GM21786 (cell line): ENCODE measurements at regions not wholly inside any gene's neighbourhood (a gene's known extent, or its start where the extent isn't known, plus 50 kb on each side); places are given as distances from the start of the nearest gene placed in this dataset.

ENCODE experiments used
- ATAC-seq: cut with Tn5 transposase; IDR thresholded peaks from one replicate; pipeline ENCODE4 v1.9.1; 2021; ENCODE audit not compliant: unreplicated experiment

DNA sequence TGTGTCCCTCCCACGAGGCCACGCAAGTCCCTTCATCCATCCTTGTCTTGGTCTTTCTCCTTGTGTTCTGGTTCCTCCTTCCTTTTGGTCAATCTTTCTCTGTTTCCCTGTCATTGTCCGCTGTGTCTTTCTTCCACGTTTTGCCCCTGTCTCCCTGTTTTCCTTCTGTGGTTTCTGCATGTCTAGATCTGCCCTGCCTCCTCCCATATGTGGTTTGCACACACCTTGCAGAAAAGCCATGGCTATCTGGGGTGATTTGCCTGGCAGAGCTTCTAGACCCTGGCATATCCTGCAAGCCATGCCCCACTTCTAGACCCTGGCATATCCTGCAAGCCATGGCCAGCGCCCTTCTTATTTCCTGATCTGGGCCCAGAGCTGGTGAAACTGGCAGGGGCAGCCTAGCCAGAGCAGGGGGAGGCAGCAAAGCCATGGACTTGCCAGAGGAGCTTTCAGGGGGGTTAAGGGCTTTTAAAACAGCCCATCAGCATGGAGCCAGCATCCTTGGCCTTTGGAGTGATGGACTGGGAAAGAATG is 131.6 kb upstream of the NECTIN1 start:
- ATAC-seq = no peak

DNA sequence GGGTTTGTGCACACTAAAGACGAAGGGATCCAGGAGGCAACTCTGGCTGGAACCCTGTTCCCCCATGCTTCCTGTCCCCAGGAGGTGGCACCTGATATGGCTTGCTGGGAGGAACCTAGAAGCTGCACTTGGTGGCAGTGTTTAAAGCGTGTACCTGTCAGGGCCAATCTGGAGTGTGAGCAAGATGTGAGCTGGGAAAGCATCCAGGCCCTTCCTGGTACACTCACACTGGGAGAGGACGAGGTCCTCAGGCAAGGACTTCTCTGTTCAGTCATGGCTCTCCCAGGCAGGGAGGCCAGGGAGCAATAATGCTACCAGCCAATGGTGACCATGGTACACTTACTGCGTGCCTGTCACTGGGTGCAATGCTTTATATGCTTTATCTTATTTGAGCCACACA is 130.7 kb upstream of the NECTIN1 start:
- ATAC-seq = no peak

DNA sequence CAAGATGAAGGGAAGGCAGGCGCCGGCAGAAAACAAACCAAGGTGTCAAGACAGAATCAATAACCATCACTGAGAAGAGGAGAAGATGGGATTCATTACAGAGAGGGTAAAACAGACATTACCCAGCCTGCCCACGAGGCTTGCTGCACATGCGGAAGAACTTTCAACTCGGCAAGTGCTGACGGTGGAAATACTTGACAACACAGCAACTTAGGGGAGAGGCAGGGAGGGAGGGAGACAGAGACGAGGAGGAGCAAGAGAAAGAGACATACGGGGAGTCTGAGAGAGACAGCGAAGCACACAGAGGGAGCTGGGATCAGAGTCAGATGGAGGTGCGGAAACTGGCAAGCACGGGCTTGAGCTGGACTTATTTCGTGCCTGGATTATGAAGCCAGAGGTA is 129.3 kb upstream of the NECTIN1 start:
- no peak for ATAC-seq

DNA sequence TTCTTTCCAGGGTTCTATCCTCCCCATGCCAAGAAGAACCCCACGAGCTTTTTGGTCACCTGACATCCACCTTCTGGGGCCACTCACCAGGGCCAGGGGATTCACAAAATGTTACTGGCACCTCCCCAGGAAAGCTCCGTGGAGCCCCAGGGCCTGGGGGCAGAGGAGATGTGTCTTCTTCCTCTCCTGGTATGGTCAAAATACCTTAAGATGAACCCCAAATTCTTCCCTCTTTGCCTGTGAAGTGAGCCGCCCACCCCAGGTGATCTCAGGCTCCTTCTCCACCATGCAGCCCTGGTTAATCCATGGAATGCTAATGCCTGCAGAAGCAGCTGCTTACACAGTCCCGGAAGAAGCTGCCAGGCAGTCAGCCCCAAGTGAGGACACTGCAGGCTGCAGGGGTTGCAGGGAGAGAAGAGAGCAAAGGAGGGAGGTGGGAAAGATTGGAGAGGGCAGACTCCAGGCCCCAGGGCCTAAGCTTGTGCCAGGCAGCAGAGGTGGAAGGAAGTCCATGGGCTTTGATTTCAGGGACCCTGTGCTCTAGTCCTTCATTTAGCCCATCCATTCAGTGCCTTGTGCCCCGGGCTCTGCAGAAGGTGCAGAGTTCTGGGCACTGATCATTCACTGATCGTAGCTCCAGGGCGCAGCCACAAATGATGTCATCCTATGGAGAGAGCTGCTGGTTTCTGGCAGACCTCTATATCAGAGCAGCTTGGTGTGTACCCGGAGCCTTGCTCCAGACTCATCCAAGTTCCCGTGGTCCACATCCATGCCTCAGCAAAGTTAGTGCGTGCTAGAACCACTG is 127.9 kb upstream of the NECTIN1 start:
- ATAC-seq = no peak

DNA sequence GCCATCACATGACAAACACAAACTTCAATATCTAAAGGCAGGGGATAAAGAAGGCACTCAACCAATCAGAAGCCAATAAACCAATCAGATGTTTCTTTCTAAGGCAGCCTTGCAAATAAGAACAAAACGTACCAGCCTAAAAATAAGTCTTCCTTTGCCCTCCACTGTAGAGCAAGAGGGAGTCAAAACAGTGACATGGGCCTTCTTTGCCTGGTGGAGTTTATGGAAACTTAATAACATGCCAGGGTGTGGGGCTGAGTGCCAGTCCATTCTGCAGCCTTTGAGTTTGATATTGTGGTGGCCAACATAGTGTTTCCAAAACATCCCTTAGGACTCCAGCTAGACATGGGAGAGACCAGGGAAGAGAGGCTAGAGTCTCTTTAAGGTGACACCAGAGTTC is 126.1 kb upstream of the NECTIN1 start:
- no peak for ATAC-seq

DNA sequence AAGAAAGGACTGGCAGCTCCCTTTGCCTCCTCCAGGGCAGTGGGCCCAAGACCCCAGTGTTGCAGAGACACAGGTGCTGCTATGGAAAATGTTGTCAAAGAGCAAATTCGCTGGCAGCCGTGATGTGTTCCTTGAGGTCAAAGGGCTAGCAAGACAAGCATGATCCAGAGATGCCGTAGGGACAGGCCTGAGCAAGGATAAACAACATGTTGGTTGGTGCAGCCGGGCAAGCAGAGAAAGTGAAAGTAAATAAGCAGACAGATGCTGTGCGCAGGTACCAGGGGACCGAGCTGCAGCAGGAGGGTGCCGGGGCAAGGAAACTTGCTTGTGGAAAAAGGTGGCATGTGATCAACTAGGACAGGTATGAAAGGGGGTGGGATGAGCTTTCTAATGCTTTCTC is 125.5 kb upstream of the NECTIN1 start:
- ATAC-seq = no peak

DNA sequence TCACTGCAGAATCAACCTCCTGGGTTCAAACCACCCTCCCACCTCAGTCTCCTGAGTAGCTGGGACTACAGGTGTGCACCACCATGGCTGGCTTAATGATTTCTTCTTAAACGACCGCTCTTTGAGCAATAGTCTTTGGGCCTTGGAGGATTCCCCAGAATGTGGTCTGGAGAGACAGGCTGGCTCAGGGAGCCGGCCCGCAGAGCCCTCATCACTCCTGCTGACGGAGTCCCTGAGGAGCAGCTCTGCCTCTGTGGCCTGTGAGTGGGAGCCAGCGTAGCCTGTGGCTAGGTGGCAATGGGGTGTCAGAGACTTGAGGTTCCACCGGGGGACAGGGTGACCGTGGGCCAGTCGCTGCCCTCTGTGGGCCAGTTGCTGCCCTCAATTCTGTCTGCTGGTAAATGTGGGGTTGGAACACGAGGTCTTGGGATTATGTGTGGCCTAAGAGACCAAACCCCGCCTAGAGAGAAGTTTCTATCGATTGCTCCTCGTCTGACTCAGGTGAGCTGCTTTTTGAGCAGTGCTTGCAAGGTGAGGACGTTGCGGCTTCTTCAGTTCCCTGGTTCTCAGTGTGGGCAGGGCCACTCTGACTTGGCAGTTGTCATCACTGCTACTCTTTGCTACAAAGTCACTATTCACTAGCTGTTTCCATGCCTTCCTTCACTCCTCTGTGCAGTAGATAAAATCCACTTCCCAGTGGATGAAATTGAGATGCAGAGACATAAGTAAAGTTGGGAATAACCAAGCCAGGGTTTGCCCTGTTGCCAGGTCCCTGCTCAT is 124.8 kb upstream of the NECTIN1 start:
- ATAC-seq = no peak

DNA sequence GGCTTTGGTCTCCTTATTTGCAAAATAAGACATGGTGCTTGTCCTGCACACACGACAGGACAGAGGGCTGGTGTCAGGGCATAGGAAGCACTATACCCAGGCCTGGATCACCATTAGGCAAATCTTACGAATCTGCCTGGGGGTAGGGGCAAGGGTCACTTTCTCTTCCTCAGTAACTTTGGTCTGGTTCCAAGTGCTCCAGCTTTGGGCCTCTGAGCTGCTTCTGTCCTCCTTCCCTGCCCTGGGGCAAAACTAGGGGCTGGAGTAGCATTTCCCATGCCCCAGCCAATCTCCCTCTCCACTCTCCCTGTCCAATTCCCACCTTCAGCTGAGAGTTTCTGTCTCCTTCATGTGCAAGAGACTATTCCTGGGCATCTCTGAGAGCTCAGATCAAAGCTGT is 123.7 kb upstream of the NECTIN1 start:
- ATAC-seq = no peak

DNA sequence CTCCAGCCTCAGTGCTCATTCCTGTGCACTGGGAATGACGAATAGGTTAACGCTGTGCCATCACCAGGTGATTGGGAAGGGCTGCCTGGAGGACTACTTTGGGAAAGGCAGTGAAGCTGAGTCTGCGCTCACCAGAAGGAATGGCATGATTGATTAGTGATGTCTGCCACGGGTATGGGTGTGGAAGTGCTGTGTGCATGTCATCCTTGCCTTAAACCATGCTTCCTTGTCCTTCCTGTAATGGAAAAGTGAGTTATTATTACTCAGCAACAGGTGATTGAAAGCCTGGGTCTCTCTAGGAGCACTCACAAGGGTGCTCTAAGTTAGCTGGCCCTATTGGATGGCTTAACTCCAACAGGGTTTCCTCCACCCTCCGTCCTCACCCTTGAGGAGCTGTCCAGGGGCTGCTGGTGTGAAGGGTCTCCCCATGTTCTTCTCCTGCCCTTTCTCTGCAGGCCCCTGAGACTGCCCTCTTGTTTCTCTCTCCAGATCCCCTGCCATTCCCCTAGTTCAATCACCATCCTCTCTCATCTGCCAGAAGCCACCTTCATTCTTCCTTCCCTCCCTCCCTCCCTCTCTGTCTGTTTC is 121.9 kb upstream of the NECTIN1 start:
- no peak for ATAC-seq

DNA sequence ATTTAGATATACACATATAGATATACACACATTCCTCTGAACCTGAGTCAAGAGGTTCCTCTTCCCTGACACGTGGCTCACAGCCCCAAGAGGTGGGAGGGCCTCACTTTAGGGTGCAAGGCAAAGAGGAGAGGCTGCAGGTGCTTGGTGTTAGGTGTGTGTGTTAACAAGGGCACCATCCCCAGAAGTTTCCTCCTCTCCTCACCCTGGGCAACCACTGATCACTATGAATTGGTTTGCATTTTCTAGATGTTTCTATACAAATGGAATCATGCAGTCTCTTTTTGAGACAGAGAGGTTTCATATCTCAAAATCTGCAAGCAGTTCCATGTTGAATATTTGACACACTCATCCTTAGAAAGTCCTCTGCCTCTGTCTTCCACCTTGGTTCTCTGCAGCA is 120.9 kb upstream of the NECTIN1 start:
- ATAC-seq = no peak

DNA sequence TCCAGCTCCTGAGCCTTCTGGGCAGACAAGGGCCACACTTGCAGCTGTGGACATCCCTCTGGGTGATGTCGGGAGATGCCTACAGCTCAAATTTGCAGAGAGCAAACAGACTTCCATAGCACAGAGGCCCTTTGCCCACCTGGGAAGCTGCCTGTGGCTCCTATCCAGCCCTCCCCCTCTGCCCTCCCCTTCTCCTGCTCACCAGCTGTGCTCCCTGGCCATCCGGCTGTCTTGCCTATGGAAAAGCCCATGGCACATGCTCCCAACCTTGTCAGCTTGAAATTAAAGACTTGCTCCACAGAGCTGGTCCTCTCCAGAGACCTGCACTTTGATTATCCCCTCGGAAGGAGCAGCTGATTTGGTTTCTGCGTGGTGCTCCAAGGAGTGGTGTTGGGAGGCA is 118.9 kb upstream of the NECTIN1 start:
- no peak for ATAC-seq

DNA sequence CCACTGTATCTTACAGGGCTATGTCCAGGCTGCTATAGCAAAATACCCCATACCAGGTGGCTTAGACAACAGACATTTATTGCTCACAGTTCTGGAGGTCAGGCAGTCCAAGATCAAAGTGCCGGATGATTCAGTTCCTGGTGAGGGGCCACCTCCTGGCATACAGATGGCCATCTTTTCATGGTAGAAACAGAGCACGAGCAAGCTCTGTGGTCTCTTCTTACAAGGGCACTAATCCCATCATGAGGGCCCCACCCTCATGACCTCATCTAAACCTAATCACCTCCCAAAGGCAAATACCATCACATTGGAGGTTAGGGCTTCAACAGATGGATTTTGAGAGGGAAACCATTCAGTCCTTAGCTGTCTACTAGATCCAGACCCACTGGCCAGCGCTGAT is 117.4 kb upstream of the NECTIN1 start:
- ATAC-seq = no peak

DNA sequence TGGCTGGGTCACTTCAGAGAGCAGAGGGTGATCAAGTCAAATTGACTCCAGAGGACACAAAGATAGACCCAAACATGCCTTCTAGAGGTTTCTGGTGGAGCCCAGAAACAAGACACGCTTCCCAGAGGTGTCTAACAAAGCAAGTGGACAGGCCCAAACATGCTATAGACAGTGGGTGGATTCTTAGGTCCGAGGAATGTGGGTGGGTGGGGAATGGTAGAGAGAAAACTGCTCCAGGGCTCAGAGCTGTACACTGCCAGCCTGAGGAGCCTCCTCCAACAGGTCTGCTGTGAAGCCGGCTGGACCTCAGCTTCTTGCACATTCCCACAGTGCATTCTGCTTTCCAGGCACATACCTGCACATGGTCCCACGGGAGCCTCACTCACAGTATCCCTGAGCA is 116.8 kb upstream of the NECTIN1 start:
- no peak for ATAC-seq

DNA sequence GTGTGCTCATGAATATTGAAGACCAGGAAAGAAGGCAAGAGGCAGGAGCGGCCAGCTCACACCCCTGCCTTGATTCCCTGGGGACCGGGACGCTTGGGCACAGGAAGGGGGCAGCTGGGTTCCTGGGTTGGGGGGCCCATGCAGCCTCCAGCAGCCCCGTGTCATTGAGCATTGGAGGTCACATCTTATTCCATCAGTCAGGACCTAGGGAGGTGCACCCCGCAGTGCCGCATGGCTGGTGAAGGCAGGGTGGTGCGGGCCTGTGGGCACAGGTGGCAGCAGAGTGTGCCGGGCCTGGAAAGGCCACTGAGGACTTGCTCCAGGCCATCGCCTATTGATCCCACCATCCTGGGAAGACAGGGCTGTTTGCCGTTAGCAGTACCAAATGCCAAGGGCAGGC is 116.3 kb upstream of the NECTIN1 start:
- ATAC-seq = no peak

DNA sequence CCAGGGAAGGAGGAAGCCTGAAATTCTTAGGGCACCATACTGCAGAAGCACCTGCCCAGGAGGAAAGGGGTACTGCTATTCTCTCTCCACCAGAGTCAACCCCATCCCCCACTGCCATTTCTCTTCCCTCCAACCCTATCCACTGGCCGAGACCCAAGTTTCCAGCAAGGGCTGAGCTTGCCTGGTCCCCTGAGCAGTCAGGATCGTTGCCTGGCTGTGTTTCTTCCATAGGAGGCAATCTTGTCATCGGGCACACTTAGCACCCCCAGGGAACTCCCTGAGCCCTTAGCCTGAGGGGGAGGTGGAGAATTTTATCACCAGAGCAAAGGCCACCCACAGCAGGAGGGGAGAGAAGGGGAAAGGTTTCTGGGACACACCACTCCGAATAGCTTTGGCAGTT is 115.8 kb upstream of the NECTIN1 start:
- no peak for ATAC-seq

DNA sequence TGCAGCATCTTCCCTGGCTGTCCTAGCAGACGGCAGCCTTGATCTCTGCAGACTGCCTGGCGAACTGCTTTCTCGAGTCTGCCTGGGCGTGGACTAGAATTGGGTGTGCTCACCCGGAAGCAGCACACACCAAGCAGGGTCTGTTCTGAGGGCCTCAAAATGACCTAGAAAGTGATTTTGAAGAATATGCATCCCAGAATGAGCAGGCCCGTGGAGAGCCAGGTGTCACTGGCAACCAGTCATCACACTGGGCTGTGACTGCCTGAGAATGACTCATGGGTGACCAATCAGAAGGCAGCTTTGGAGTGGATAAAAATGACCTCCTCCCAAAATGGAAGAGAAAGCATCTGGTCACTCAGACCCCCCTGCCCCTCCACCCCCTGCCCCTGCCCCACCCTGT is 114.9 kb upstream of the NECTIN1 start:
- no peak for ATAC-seq

DNA sequence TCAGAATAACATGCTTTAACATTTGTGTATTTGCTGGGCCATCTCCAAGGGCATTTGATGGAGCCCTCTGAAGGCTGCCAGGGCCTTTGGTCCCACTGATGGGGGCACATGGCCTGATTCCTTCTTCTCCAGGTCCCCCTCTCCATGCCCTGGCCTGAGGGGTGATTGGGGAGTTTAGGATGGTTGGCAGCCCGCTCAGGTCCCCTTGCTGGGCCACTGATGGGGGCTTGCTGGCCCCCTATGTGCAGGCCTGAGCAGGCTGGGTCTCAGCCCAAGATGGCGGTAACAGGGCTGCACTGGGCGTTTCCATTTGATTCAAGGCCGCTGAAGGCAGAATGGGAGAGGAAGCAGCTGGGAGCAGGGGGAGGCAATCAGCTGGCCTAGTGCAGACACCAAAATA is 113.7 kb upstream of the NECTIN1 start:
- ATAC-seq = no peak

DNA sequence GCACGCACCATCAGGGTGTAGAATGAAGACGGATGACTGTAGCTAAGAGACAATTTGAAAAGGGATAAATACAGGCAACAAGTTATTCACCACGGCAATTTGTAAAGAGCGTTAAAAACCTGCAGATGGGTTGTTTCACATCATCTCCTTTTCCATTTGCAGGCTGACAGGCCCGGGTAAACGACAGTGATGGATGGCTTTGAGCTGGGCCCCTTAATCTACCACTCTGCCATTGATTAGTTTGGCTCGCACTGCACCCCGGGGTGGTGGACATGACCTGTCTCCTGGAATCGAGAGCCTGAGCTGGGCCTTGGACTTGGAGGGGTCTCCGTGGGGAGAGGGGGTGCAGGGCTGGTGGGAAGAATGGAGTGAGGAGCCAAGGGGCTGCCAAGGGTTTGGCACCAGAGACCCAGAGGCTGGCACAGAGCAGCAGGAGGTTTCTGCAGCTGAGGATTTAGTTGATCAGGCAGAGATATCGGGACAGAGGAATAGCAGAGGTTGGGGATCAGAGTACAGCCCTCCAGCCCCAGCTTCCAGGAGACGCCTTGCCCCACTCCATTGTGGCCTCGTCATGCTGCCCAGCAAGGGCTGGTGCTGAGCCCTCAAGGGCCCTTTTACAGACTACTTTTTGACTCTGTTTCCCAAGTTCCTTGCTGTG is 110.6 kb upstream of the NECTIN1 start:
- ATAC-seq = no peak

DNA sequence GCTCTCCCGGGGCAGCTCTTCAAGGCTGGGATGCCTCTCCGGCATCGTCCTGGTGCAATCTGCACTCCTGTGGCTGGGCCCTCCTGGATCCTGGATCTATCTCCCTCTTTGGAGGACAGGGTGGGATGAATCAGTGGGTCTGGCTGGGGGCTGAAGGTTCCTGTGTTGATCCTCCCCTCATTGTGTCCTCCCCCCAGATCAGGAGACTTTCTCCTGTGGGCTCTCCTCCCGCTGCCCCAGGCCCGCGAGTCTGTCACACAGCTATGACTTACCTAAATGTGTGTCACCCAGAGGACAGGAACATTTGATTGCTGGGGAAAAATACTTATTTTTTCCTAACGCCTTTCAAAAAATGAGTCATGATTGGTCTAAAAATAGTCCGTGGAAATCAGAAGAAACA is 106.8 kb upstream of the NECTIN1 start:
- ATAC-seq = no peak

DNA sequence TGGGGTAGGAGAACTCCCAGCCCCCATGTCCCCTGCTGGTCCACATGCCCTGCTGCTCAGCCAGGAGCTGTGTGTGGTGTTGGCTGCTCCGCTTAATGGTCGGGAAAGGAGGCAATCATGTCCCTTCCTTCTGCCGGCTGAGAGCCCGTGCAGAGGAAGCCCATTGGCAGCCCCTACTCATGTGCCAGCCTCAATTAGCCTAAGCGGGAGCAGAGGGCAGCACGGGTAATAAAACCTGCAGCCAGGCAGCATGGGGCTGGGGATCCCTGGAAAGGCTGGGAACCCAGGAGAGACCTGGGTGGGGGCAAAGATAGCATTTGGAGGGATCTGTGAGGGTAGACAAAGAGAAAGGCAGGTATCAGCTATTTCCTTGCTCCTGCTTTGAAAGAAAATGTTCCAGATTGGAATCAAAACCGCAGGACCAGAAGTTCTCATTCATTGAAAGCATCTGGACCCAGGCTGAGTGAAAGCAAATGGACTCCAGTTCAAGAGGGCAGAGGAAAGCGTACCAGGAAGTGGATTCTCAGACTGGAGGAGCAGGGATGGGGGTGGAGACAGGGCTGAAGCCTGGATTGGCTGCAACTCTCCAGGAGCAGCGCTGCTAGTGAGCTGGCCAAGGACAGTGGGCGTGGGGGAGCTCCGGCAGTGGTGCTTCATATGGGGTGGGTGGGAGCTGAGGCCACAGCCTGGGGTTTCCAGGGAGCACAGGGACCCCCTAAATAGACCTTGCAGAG is 103.4 kb upstream of the NECTIN1 start:
- no peak for ATAC-seq

DNA sequence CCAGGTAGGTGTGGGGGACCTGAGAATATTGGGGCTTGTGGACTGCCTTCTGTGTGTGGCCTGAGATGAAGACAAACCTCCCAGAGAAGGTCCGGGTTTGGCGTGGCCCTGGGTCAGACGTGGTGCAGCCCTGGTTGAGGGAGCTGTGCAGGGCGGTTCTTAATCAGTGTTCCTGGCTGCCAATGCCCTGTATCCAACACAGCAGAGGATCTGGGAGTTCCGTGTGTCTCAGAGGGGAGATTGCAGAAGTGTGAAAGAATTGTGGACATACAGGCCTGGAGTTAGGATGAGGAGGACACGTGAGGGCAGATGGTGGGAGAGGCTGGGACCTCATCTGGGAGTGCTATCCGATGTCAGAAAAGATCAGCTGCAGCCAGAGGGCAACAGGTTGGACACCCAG is 102.0 kb upstream of the NECTIN1 start:
- no peak for ATAC-seq
